Ishikawa (cell line): ENCODE measurements at regions not wholly inside any gene's neighbourhood (a gene's known extent, or its start where the extent isn't known, plus 50 kb on each side); places are given as distances from the start of the nearest gene placed in this dataset.

Experiments used
- CEBPB ChIP-seq: IDR thresholded peaks from 2 replicates; pipeline ENCODE4 v1.6.1; 2012
- CREB1 ChIP-seq: IDR thresholded peaks from 2 replicates; pipeline ENCODE4 v1.6.1; 2012; ENCODE audit warnings: low read depth
- EGR1 ChIP-seq: IDR thresholded peaks from 2 replicates; pipeline ENCODE4 v1.6.1; 2012
- EP300 ChIP-seq: IDR thresholded peaks from 2 replicates; pipeline ENCODE4 v1.6.1; 2012; ENCODE audit warnings: borderline replicate concordance
- FOXM1 ChIP-seq: IDR thresholded peaks from 2 replicates; pipeline ENCODE4 v1.6.1; 2012; ENCODE audit warnings: low read depth, borderline replicate concordance
- NFIC ChIP-seq: IDR thresholded peaks from 2 replicates; pipeline ENCODE4 v1.6.1; 2012
- RAD21 ChIP-seq: IDR thresholded peaks from 2 replicates; pipeline ENCODE4 v1.6.1; 2012; ENCODE audit warnings: low read depth
- TAF1 ChIP-seq: IDR thresholded peaks from 2 replicates; pipeline ENCODE4 v1.6.1; 2012; ENCODE audit warnings: low read depth, mild to moderate bottlenecking
- TCF12 ChIP-seq: IDR thresholded peaks from 2 replicates; pipeline ENCODE4 v1.6.1; 2012; ENCODE audit warnings: low read depth
- TEAD4 ChIP-seq: IDR thresholded peaks from 2 replicates; pipeline ENCODE4 v1.6.1; 2012
- USF1 ChIP-seq: IDR thresholded peaks from 2 replicates; pipeline ENCODE4 v1.6.1; 2012
- YY1 ChIP-seq: IDR thresholded peaks from 2 replicates; pipeline ENCODE4 v1.6.1; 2012; ENCODE audit warnings: low read depth
- ZBTB7A ChIP-seq: IDR thresholded peaks from 2 replicates; pipeline ENCODE4 v1.6.1; 2012; ENCODE audit warnings: low read depth
- TF ChIP-seq, protein P1 (sequence below): IDR thresholded peaks from 2 replicates; pipeline ENCODE4 v1.6.1; 2012; ENCODE audit warnings: low read depth, mild to moderate bottlenecking
- TF ChIP-seq, protein P2 (sequence below): IDR thresholded peaks from 2 replicates; pipeline ENCODE4 v1.6.1; 2012

DNA sequence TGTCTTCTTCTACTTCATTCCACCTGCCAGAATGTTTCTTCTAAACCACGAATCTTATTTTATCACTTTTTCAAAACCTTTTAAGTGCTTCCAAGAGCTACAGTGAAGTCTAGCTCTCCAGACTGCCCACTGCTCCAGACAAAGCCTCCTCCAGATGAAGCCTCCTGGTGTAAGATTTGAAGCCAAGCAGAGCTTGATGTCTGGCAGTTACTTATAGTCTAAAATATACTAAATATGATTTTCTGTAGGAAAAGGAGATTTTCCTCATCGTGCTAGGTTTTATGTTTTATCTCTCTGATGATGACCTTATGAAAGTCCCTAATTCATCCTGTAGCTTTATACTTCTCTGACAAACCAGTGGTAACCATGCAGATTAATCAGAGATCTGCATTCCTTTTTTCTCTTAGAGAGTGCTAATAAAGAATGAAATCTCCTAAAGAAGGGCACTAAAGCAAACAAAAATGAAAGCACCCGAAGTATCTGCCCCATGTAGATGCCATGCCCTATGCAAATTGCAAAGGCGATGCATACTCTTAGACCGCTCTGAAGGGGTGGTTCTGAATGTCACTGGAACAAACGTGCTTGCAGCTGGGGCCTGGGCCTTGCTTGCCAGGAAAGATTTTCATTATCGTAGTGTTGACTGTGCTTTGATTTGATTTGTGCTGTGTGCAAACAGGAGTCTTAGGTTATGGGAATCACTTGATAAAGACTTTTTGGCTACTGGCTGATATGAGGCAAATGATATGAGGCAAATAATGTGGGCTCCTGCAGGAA, 314.2 kb downstream of the PID1 start:
- TF ChIP-seq ZBTB7A, result no peak
- TF ChIP-seq NFIC, result no peak
- TF ChIP-seq CREB1, result no peak
- no peak for TF ChIP-seq EP300
- TF ChIP-seq FOXM1, result no peak
- TF ChIP-seq, protein P1, sequence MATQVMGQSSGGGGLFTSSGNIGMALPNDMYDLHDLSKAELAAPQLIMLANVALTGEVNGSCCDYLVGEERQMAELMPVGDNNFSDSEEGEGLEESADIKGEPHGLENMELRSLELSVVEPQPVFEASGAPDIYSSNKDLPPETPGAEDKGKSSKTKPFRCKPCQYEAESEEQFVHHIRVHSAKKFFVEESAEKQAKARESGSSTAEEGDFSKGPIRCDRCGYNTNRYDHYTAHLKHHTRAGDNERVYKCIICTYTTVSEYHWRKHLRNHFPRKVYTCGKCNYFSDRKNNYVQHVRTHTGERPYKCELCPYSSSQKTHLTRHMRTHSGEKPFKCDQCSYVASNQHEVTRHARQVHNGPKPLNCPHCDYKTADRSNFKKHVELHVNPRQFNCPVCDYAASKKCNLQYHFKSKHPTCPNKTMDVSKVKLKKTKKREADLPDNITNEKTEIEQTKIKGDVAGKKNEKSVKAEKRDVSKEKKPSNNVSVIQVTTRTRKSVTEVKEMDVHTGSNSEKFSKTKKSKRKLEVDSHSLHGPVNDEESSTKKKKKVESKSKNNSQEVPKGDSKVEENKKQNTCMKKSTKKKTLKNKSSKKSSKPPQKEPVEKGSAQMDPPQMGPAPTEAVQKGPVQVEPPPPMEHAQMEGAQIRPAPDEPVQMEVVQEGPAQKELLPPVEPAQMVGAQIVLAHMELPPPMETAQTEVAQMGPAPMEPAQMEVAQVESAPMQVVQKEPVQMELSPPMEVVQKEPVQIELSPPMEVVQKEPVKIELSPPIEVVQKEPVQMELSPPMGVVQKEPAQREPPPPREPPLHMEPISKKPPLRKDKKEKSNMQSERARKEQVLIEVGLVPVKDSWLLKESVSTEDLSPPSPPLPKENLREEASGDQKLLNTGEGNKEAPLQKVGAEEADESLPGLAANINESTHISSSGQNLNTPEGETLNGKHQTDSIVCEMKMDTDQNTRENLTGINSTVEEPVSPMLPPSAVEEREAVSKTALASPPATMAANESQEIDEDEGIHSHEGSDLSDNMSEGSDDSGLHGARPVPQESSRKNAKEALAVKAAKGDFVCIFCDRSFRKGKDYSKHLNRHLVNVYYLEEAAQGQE, result no peak
- no peak for TF ChIP-seq RAD21
- no peak for TF ChIP-seq YY1
- TF ChIP-seq TCF12, result no peak
- no peak for TF ChIP-seq CEBPB
- TF ChIP-seq TEAD4, result no peak
- TF ChIP-seq, protein P2, sequence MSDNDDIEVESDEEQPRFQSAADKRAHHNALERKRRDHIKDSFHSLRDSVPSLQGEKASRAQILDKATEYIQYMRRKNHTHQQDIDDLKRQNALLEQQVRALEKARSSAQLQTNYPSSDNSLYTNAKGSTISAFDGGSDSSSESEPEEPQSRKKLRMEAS, result no peak
- no peak for TF ChIP-seq TAF1

DNA sequence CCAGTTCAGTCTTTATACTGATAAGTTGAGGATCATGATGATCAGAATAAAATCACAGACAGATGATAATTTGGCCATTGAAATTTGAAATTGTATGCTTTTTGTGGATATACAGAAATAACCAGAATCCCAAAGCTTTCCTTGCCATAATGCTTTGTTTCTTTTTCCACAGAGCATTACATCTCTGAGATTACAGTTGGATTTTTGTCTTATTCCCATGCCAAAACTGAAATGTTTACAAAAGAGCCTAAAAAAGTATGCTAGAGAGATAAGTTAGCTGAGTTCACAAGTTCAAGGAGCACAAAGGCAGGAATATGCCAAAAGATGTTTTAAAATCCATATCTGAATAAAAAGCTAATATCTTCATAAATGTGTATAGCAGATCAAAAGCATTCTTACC, 321.3 kb downstream of the PID1 start:
- TF ChIP-seq RAD21 (no peak), ZBTB7A (no peak), EGR1 (no peak), YY1 (no peak)

DNA sequence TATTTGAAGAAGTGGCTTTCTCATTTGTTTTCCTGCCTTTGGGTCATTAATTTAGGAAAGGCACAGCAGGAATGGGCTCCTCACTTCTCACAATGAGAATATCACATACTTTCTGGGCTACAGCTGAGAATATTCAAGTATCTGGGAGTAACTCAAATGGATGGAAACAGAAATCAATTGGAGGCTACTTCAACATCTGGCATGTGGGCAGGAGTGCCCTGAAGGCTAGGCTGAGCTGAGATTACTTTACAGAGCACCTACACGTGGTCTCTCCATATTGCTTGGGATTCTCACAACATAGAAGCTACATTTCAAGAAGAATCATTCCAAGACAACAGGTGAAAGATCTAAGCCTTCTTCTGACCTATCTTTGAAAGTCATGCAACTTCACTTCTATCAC, 325.4 kb downstream of the PID1 start:
- no peak for TF ChIP-seq TCF12
- no peak for TF ChIP-seq RAD21
- no peak for TF ChIP-seq YY1
- TF ChIP-seq, protein P1, result no peak
- no peak for TF ChIP-seq NFIC
- no peak for TF ChIP-seq EP300

DNA sequence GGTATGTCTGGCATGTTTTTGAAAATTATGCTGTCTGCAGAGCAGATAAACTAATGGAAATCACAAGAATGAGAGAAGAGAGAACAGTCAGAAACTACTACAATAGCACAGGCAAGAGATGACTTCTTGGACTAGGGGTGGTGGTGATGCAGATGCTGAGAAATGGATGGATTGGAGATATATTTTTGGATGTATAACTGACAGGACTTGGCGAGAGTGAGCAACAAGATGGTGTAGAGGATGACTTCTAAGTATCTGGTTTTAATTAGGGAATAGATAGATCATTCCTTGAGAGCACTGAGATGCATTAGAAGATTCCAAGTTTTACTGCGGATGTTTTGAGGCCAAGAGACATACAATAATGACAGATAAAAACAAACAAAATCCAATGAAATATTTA, 328.2 kb downstream of the PID1 start:
- TF ChIP-seq NFIC (no peak), ZBTB7A (no peak), EP300 (no peak), FOXM1 (no peak), USF1 (no peak), TCF12 (no peak), TAF1 (no peak), CREB1 (no peak), EGR1 (no peak), TEAD4 (no peak)

DNA sequence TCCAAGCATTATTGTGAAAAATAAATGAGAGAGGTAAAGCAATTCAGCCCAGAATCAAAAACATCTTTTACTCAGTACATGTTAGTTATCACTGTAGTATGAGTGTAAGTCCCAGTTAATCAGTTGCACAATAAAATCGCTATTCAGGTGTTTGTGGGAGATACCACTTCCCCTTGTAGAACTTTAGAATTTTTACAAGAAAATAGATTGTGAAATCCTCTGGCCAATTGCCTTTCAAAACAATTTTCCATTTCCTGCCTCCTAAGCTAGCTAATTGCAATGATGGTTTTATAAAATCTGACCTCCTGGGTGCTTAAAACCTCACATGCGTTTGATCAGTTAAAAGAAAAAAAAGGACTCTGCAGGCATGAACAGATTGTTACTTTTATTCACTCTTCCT, 332.5 kb downstream of the PID1 start:
- TF ChIP-seq, protein P2, result no peak
- no peak for TF ChIP-seq YY1
- TF ChIP-seq ZBTB7A, result no peak
- TF ChIP-seq RAD21, result no peak
- no peak for TF ChIP-seq EP300
- TF ChIP-seq CREB1, result no peak
- TF ChIP-seq NFIC, result no peak
- no peak for TF ChIP-seq TAF1
- no peak for TF ChIP-seq CEBPB
- TF ChIP-seq TEAD4, result no peak
- TF ChIP-seq, protein P1, result no peak
- no peak for TF ChIP-seq EGR1
- no peak for TF ChIP-seq FOXM1
- no peak for TF ChIP-seq TCF12
- TF ChIP-seq USF1, result no peak
